Uterus (tissue), 2 donors: ENCODE measurements at regions not wholly inside any gene's neighbourhood (a gene's known extent, or its start where the extent isn't known, plus 50 kb on each side); places are given as distances from the start of the nearest gene placed in this dataset.

Experiments
- POLR2A ChIP-seq, 2 donors: fragments of 450-650 bp; IDR thresholded peaks; one replicate each; pipeline ENCODE4 v1.6.1; 2016; ENCODE audit warnings: antibody characterized with exemption in 2 of 2, mild to moderate bottlenecking in 1 of 2, moderate library complexity in 1 of 2
- TF ChIP-seq, protein P1 (sequence below), 4 experiments: fragments of 200-600 bp in 2 of 4; fragments of 450-650 bp in 2 of 4; sonication (generic) in 2 of 4; IDR thresholded peaks; one replicate each; pipeline ENCODE4 v1.5.1; 2016 to 2019; ENCODE audit warnings: antibody characterized with exemption in 4 of 4, mild to moderate bottlenecking in 2 of 4, moderate library complexity in 1 of 4

DNA sequence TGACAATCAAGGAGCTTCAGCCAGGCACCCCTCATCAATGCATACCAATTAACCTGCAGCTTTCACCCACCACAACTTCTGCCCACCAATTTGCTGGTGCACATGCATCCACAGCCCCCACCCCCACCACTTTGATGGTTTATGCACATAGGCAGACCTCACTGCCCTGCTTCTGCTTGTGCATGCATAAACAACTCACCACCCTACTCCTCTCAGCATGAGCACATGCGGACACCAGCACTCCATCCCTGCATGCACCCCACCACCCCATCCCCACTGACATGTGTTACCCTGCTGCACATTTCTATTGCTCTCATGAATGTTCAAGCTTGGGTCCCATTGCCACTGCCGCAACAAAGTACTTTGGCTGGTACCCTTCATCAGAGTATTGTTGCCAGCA, 94.5 kb upstream of the GALNTL6 start:
- TF ChIP-seq, protein P1, sequence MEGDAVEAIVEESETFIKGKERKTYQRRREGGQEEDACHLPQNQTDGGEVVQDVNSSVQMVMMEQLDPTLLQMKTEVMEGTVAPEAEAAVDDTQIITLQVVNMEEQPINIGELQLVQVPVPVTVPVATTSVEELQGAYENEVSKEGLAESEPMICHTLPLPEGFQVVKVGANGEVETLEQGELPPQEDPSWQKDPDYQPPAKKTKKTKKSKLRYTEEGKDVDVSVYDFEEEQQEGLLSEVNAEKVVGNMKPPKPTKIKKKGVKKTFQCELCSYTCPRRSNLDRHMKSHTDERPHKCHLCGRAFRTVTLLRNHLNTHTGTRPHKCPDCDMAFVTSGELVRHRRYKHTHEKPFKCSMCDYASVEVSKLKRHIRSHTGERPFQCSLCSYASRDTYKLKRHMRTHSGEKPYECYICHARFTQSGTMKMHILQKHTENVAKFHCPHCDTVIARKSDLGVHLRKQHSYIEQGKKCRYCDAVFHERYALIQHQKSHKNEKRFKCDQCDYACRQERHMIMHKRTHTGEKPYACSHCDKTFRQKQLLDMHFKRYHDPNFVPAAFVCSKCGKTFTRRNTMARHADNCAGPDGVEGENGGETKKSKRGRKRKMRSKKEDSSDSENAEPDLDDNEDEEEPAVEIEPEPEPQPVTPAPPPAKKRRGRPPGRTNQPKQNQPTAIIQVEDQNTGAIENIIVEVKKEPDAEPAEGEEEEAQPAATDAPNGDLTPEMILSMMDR (IDR thresholded peaks at IDR 0.05), result no peak
- no peak for TF ChIP-seq POLR2A (IDR thresholded peaks at IDR 0.05)
